IMR-90 (cell line): ENCODE measurements at regions not wholly inside any gene's neighbourhood (a gene's known extent, or its start where the extent isn't known, plus 50 kb on each side); places are given as distances from the start of the nearest gene placed in this dataset.

Source experiments
- ATAC-seq: fragments of 200-7000 bp; cut with Tn5 transposase; 2 replicates; pipeline ENCODE4 v1.9.1; 2020; ENCODE audit warnings: low read depth, mild to moderate bottlenecking, moderate library complexity
- BruUV-seq: library from RNA; stranded (reverse); fragments of 400-500 nt; replicated peaks from 2 replicates; lab custom pipeline; 2021; lab: Mats Ljungman, UMichigan
- CTCF ChIA-PET: fragments of 300-600 bp; formaldehyde crosslinking; extraction: SDS; loops from one replicate; lab custom pipeline; 2021; ENCODE audit warnings: antibody characterized with exemption; lab: Yijun Ruan, JAX
- POLR2A ChIA-PET: fragments of 300-600 bp; sonication (Branson Sonifier 250); formaldehyde crosslinking; loops from one replicate; lab custom pipeline; 2022; ENCODE audit warnings: antibody characterized with exemption; ENCODE audit not compliant: unreplicated experiment; lab: Charles Lee
- DNase-seq: peaks from one replicate; pipeline ENCODE4 v3.0.0; 2013
- H2AFZ ChIP-seq: replicated peaks from 2 replicates; pipeline ENCODE3; 2013; ENCODE audit warnings: low read length, mild to moderate bottlenecking; ENCODE audit not compliant: poor library complexity
- H2AK5ac ChIP-seq: 2 replicates; pipeline ENCODE4 v1.6.1; 2013; ENCODE audit warnings: low read depth, low read length, inconsistent platforms
- H2AK9ac ChIP-seq: replicated peaks from 2 replicates; pipeline ENCODE3; 2013; ENCODE audit warnings: mild to moderate bottlenecking, low read depth, low read length, moderate library complexity; ENCODE audit not compliant: poor library complexity
- H2BK120ac ChIP-seq: 2 replicates; pipeline ENCODE4 v1.6.1; 2013; ENCODE audit warnings: low read depth, low read length, inconsistent platforms
- H2BK15ac ChIP-seq: 3 replicates; pipeline ENCODE4 v1.6.1; 2013; ENCODE audit warnings: low read depth, low read length, inconsistent platforms
- H2BK20ac ChIP-seq: 2 replicates; pipeline ENCODE4 v1.6.1; 2013; ENCODE audit warnings: low read depth, mild to moderate bottlenecking, inconsistent platforms, low read length, moderate library complexity
- H2BK5ac ChIP-seq: 2 replicates; pipeline ENCODE4 v1.6.1; 2013; ENCODE audit warnings: mild to moderate bottlenecking, low read depth, low read length, inconsistent platforms; ENCODE audit not compliant: poor library complexity, severe bottlenecking
- H3K14ac ChIP-seq: replicated peaks from 2 replicates; pipeline ENCODE4 v1.6.1; 2013; ENCODE audit warnings: low read depth, low read length, inconsistent platforms
- H3K18ac ChIP-seq: 2 replicates; pipeline ENCODE4 v1.6.1; 2013; ENCODE audit warnings: low read depth, low read length, control low read depth
- H3K23ac ChIP-seq: 2 replicates; pipeline ENCODE4 v1.6.1; 2013; ENCODE audit warnings: low read depth, low read length, inconsistent platforms
- H3K27ac ChIP-seq: 2 replicates; pipeline ENCODE4 v1.5.1; 2013; ENCODE audit warnings: mild to moderate bottlenecking, control low read depth, low read length; ENCODE audit not compliant: insufficient read depth
- H3K27me3 ChIP-seq: 2 replicates; pipeline ENCODE4 v1.6.1; 2013; ENCODE audit warnings: low read length; ENCODE audit not compliant: control insufficient read depth, insufficient read depth
- H3K36me3 ChIP-seq: 2 replicates; pipeline ENCODE4 v1.6.1; 2013; ENCODE audit warnings: low read length, mixed read lengths; ENCODE audit not compliant: control insufficient read depth, insufficient read depth
- H3K4ac ChIP-seq: 2 replicates; pipeline ENCODE4 v1.6.1; 2013; ENCODE audit warnings: low read depth, low read length, inconsistent platforms
- H3K4me1 ChIP-seq: 2 replicates; pipeline ENCODE4 v1.6.1; 2013; ENCODE audit warnings: low read length, mixed read lengths; ENCODE audit not compliant: control insufficient read depth, insufficient read depth
- H3K4me2 ChIP-seq: 2 replicates; pipeline ENCODE4 v1.6.1; 2013; ENCODE audit warnings: low read depth, mild to moderate bottlenecking, control low read depth, low read length, moderate library complexity
- H3K4me3 ChIP-seq: 2 replicates; pipeline ENCODE4 v1.5.1; 2013; ENCODE audit warnings: low read depth, mild to moderate bottlenecking, control low read depth, low read length, moderate library complexity; ENCODE audit not compliant: insufficient read depth
- H3K56ac ChIP-seq: 2 replicates; pipeline ENCODE4 v1.6.1; 2013; ENCODE audit warnings: low read length, inconsistent platforms; ENCODE audit not compliant: insufficient read depth; ENCODE audit errors: extremely low read depth
- H3K79me1 ChIP-seq, 2 experiments: 2 replicates each; pipeline ENCODE4 v1.6.1; 2013; ENCODE audit warnings: low read length in 2 of 2, inconsistent platforms in 1 of 2, low read depth in 1 of 2
- H3K9ac ChIP-seq: 2 replicates; pipeline ENCODE4 v1.6.1; 2013; ENCODE audit warnings: low read depth, low read length, control low read depth
- H3K9me1 ChIP-seq: 2 replicates; pipeline ENCODE4 v1.6.1; 2013; ENCODE audit warnings: low read length, inconsistent platforms; ENCODE audit not compliant: insufficient read depth
- H3K9me3 ChIP-seq: 2 replicates; pipeline ENCODE4 v1.6.1; 2013; ENCODE audit warnings: low read length; ENCODE audit not compliant: control insufficient read depth, insufficient read depth
- H4K20me1 ChIP-seq: 2 replicates; pipeline ENCODE4 v1.6.1; 2013; ENCODE audit warnings: low read length, inconsistent platforms; ENCODE audit not compliant: insufficient read depth
- H4K5ac ChIP-seq: 2 replicates; pipeline ENCODE4 v1.6.1; 2013; ENCODE audit warnings: mild to moderate bottlenecking, low read depth, low read length, control low read depth
- H4K8ac ChIP-seq, 2 experiments: 2 replicates each; pipeline ENCODE4 v1.6.1; 2013; ENCODE audit warnings: low read depth in 2 of 2, low read length in 2 of 2, control low read depth in 1 of 2, inconsistent platforms in 1 of 2
- H4K91ac ChIP-seq: 2 replicates; pipeline ENCODE4 v1.6.1; 2013; ENCODE audit warnings: low read depth, low read length, inconsistent platforms; ENCODE audit not compliant: insufficient read depth
- CEBPB ChIP-seq: IDR thresholded peaks from 2 replicates; pipeline ENCODE4 v1.6.1; 2012; ENCODE audit warnings: low read depth, low read length, improper control_type of control experiment
- NFE2L2 ChIP-seq: fragments of 150-350 bp; IDR thresholded peaks from 2 replicates; pipeline ENCODE4 v1.6.1; 2016; ENCODE audit warnings: low read depth, mild to moderate bottlenecking, low read length
- RFX5 ChIP-seq: IDR thresholded peaks from 2 replicates; pipeline ENCODE4 v1.8.0; 2012; ENCODE audit warnings: low read depth, mild to moderate bottlenecking, low read length, moderate library complexity
- WGBS, 2 experiments: methylation state at CpG; one replicate each; pipeline versions ENCODE4 v1.1.5 to v1.1.7; 2013; ENCODE audit warnings: missing lambda C conversion rate in 2 of 2; ENCODE audit not compliant: insufficient read length in 1 of 2; ENCODE audit errors: extremely low coverage in 2 of 2; 5-methylcytosine and 5-hydroxymethylcytosine counted together
- dilution Hi-C: fragments of 300-500 bp; cut with HindIII; formaldehyde crosslinking; loops from one replicate; pipeline ENCODE4 v1.14.3; 2018; ENCODE audit warnings: low sequenced_read_pairs; ENCODE audit not compliant: unreplicated experiment
- in situ Hi-C: fragments of 300-500 bp; cut with MboI; formaldehyde crosslinking; loops from 3 replicates; pipeline ENCODE4 v1.14.3; 2019; ENCODE audit warnings: low sequenced_read_pairs, inconsistent platforms, mixed read lengths
- intact Hi-C: fragments of 100-400 bp; cut with micrococcal nuclease; formaldehyde crosslinking; loops from 2 replicates; pipeline ENCODE4 v1.10.0; 2022

DNA sequence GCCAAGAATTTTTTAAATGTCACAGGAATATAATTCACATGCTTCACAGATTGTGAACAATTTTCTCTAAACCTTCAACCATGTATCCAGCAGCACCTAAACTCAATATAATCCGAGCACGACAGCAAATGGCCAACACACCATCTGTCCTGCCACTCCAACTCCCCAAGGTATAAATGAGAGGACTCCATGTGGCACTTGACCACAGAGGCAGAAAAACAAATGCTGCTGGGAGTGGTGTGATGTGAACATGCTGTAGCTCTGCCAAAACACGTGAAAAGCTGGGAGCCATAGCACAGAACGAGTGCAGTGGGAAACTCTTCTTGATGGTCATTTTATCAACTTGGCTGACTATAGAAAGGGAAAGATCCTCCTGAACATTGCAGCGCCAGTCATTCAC lies 70.9 kb downstream of the LLPH start:
- WGBS, 2 experiments: 67% methylated on average over 1 of the region's 5 CpGs; no CpG with 5 or more reads in 1 of the 2 experiments
- H2AK9ac ChIP-seq: no peak overlapping the region
- in situ Hi-C loops: no loop called here
- no peak overlapping the region for H3K4me3 ChIP-seq
- H2BK15ac ChIP-seq: no peak overlapping the region
- no peaks in the 10 kb centered on the region for H3K4me1 ChIP-seq
- no peak overlapping the region for H2AFZ ChIP-seq
- no peaks in the 10 kb centered on the region for H3K9me1 ChIP-seq
- H3K14ac ChIP-seq: no peak overlapping the region
- DNase-seq (no peak), ATAC-seq (no peak)
- no peak overlapping the region for H3K23ac ChIP-seq
- H3K4me2 ChIP-seq: no peak overlapping the region
- no peaks in the 10 kb centered on the region for H3K9me3 ChIP-seq
- no peak overlapping the region for H2BK5ac ChIP-seq
- no peak overlapping the region for H4K91ac ChIP-seq
- no peaks in the 10 kb centered on the region for H3K36me3 ChIP-seq
- no peak overlapping the region for H3K27ac ChIP-seq
- intact Hi-C loops: no loop called here
- H3K4ac ChIP-seq: no peak overlapping the region
- H4K8ac ChIP-seq: no peak overlapping the region
- H2AK5ac ChIP-seq: no peak overlapping the region
- H3K27me3 ChIP-seq: peaks cover 17% of the 10 kb centered on the region
- H3K18ac ChIP-seq: no peak overlapping the region
- H3K9ac ChIP-seq: no peak overlapping the region
- no TSS peak for BruUV-seq
- H4K5ac ChIP-seq: no peak overlapping the region
- ChIA-PET POLR2A (no interaction called here), CTCF (no interaction called here)
- no peaks in the 10 kb centered on the region for H3K79me1 ChIP-seq
- dilution Hi-C loops: no loop called here
- H3K56ac ChIP-seq: no peak overlapping the region
- H2BK20ac ChIP-seq: no peak overlapping the region
- H4K20me1 ChIP-seq: no peaks in the 10 kb centered on the region
- no peak overlapping the region for H2BK120ac ChIP-seq
- no peak for TF ChIP-seq CEBPB
- TF ChIP-seq NFE2L2: no peak
- TF ChIP-seq RFX5: no peak
